ENCODE measurements at regions not wholly inside any gene's neighbourhood (a gene's known extent, or its start where the extent isn't known, plus 50 kb on each side); places are given as distances from the start of the nearest gene placed in this dataset.

DNA sequence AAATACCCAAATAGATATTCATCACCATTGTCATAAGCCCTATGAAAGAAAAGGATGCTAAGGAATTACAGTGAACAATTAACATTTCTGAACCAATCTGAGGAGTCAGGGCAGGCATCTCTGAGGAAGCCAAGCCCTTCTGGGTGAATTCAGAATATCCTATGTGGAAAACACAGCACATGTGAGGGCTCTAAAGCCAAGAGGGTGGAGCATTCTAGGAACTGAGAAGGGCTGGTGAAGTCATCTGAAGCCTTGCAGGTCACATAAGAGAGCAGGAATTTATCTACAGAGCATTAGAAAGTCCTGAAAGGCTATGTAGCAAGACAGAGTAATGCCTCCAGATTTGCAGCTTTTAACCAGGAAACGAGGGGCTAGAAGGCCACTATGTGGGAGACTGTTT, 195.7 kb downstream of the SPATA18 start:
- H2BK15ac ChIP-seq (ENCODE audit: low read depth, low read length): no peak overlapping the region
- no peak overlapping the region for H3K9ac ChIP-seq (ENCODE audit: low read depth, low read length)
- no peak overlapping the region for H3K14ac ChIP-seq (replicated peaks; ENCODE audit: low read depth, low read length)
- dilution Hi-C loops (cut with HindIII; ENCODE audit: low sequenced_read_pairs, unreplicated experiment): no loop called here
- H4K20me1 ChIP-seq (ENCODE audit: insufficient read depth, low read length): no peaks in the 10 kb centered on the region
- intact Hi-C loops (cut with micrococcal nuclease): no loop called here
- no peaks in the 10 kb centered on the region for H3K4me1 ChIP-seq (ENCODE audit: control insufficient read depth, insufficient read depth, low read length)
- no peak overlapping the region for H4K5ac ChIP-seq (ENCODE audit: low read depth, low read length)
- no peak overlapping the region for H2BK5ac ChIP-seq (ENCODE audit: low read depth, low read length, poor library complexity, severe bottlenecking)
- in situ Hi-C loops (cut with MboI; ENCODE audit: low sequenced_read_pairs): no loop called here
- no peaks in the 10 kb centered on the region for H3K27me3 ChIP-seq (ENCODE audit: control insufficient read depth, insufficient read depth, low read length)
- no peak overlapping the region for H2AFZ ChIP-seq (replicated peaks; ENCODE audit: low read length, poor library complexity)
- no peaks in the 10 kb centered on the region for H3K9me3 ChIP-seq (ENCODE audit: control insufficient read depth, insufficient read depth, low read length)
- H2BK20ac ChIP-seq (ENCODE audit: low read depth, low read length): no peak overlapping the region
- no peak overlapping the region for H2AK5ac ChIP-seq (ENCODE audit: low read depth, low read length)
- no peak overlapping the region for H3K4me3 ChIP-seq (ENCODE audit: insufficient read depth, low read depth, low read length)
- ChIA-PET CTCF (interaction anchor here (1.5 kb wide), 1 partner anchor 12 kb away, joined by 4 read pairs; no protein-coding TSS in a partner anchor), POLR2A (ENCODE audit: unreplicated experiment) (no interaction called here)
- ATAC-seq (ENCODE audit: low read depth) (no peak), DNase-seq (no peak)
- no peak overlapping the region for H3K4me2 ChIP-seq (ENCODE audit: low read depth, low read length)
- no peak overlapping the region for H3K56ac ChIP-seq (ENCODE audit: extremely low read depth, insufficient read depth, low read length)
- H3K36me3 ChIP-seq (ENCODE audit: control insufficient read depth, insufficient read depth, low read length): no peaks in the 10 kb centered on the region
- H4K91ac ChIP-seq (ENCODE audit: insufficient read depth, low read depth, low read length): no peak overlapping the region
- H3K23ac ChIP-seq (ENCODE audit: low read depth, low read length): no peak overlapping the region
- no peak overlapping the region for H2BK120ac ChIP-seq (ENCODE audit: low read depth, low read length)
- TF ChIP-seq, protein P1, sequence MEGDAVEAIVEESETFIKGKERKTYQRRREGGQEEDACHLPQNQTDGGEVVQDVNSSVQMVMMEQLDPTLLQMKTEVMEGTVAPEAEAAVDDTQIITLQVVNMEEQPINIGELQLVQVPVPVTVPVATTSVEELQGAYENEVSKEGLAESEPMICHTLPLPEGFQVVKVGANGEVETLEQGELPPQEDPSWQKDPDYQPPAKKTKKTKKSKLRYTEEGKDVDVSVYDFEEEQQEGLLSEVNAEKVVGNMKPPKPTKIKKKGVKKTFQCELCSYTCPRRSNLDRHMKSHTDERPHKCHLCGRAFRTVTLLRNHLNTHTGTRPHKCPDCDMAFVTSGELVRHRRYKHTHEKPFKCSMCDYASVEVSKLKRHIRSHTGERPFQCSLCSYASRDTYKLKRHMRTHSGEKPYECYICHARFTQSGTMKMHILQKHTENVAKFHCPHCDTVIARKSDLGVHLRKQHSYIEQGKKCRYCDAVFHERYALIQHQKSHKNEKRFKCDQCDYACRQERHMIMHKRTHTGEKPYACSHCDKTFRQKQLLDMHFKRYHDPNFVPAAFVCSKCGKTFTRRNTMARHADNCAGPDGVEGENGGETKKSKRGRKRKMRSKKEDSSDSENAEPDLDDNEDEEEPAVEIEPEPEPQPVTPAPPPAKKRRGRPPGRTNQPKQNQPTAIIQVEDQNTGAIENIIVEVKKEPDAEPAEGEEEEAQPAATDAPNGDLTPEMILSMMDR (conservative IDR thresholded peaks at IDR 0.05; ENCODE audit: low read depth, low read length): no peak
- TF ChIP-seq, protein P2, sequence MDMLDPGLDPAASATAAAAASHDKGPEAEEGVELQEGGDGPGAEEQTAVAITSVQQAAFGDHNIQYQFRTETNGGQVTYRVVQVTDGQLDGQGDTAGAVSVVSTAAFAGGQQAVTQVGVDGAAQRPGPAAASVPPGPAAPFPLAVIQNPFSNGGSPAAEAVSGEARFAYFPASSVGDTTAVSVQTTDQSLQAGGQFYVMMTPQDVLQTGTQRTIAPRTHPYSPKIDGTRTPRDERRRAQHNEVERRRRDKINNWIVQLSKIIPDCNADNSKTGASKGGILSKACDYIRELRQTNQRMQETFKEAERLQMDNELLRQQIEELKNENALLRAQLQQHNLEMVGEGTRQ (IDR thresholded peaks at IDR 0.05; ENCODE audit: low read depth, low read length): no peak
- TF ChIP-seq MXI1 (IDR thresholded peaks at IDR 0.05; ENCODE audit: borderline replicate concordance, low read depth, low read length) (no peak), CHD1 (IDR thresholded peaks at IDR 0.05; ENCODE audit: low read depth, low read length) (no peak)
- 0% methylated on average over 1 of the region's 1 CpG; no CpG with 5 or more reads in 1 of the 2 experiments for WGBS, 2 experiments (ENCODE audit: extremely low coverage in 2 of 2, insufficient read length in 1 of 2)
- no TSS peak for BruUV-seq (replicated peaks)
- no peak overlapping the region for H3K4ac ChIP-seq (ENCODE audit: low read depth, low read length)
- no peak overlapping the region for H4K8ac ChIP-seq (ENCODE audit: low read depth in 2 of 2, low read length in 2 of 2)
- no peak overlapping the region for H2AK9ac ChIP-seq (replicated peaks; ENCODE audit: low read depth, low read length, poor library complexity)
- H3K9me1 ChIP-seq (ENCODE audit: insufficient read depth, low read length): no peaks in the 10 kb centered on the region
- no peak overlapping the region for H3K27ac ChIP-seq (ENCODE audit: insufficient read depth, low read length)
- H3K79me1 ChIP-seq (ENCODE audit: low read depth in 1 of 2, low read length in 2 of 2): no peaks in the 10 kb centered on the region
- no peak overlapping the region for H3K18ac ChIP-seq (ENCODE audit: low read depth, low read length)
